Aorta (tissue), 5 donors: ENCODE measurements at regions not wholly inside any gene's neighbourhood (a gene's known extent, or its start where the extent isn't known, plus 50 kb on each side); places are given as distances from the start of the nearest gene placed in this dataset.

Experiments used
- ATAC-seq: fragments of 200-7000 bp; cut with Tn5 transposase; one replicate; pipeline ENCODE4 v1.9.1; 2022; ENCODE audit warnings: moderate library complexity; ENCODE audit not compliant: low FRiP score
- DNase-seq, 2 donors: peaks; one replicate each; pipeline ENCODE4 v3.0.0-alpha.2; 2020
- H3K27ac ChIP-seq, 2 donors: one replicate each; pipeline ENCODE4 v1.5.1; 2013; ENCODE audit warnings: low read length in 2 of 2, mild to moderate bottlenecking in 2 of 2, moderate library complexity in 2 of 2, control low read depth in 1 of 2, inconsistent platforms in 1 of 2, low read depth in 1 of 2
- H3K27me3 ChIP-seq, 2 donors: one replicate each; pipeline ENCODE4 v1.6.1; 2013; ENCODE audit warnings: control low read depth in 1 of 2, low read length in 1 of 2, mild to moderate bottlenecking in 1 of 2, moderate library complexity in 1 of 2; ENCODE audit not compliant: insufficient read depth in 2 of 2, control insufficient read depth in 1 of 2
- H3K36me3 ChIP-seq, 2 donors: one replicate each; pipeline ENCODE4 v1.6.1; 2013; ENCODE audit warnings: control low read depth in 1 of 2, low read length in 1 of 2, mild to moderate bottlenecking in 1 of 2; ENCODE audit not compliant: insufficient read depth in 2 of 2, control insufficient read depth in 1 of 2
- H3K4me1 ChIP-seq, 2 donors: one replicate each; pipeline ENCODE4 v1.6.1; 2013; ENCODE audit warnings: low read length in 2 of 2, control low read depth in 1 of 2, mild to moderate bottlenecking in 1 of 2, moderate library complexity in 1 of 2; ENCODE audit not compliant: insufficient read depth in 2 of 2, control insufficient read depth in 1 of 2
- H3K4me3 ChIP-seq, 2 donors: one replicate each; pipeline ENCODE4 v1.5.1; 2013; ENCODE audit warnings: low read length in 2 of 2, control low read depth in 1 of 2, mild to moderate bottlenecking in 1 of 2
- H3K9me3 ChIP-seq: one replicate; pipeline ENCODE4 v1.6.1; 2013; ENCODE audit warnings: mild to moderate bottlenecking, low read length; ENCODE audit not compliant: control insufficient read depth
- WGBS, 2 donors: extraction: QIAGEN DNeasy Blood & Tissue Kit; methylation state at CpG; one replicate each; pipeline ENCODE4 v1.1.7; 2013; 5-methylcytosine and 5-hydroxymethylcytosine counted together
- intact Hi-C, 2 donors: fragments of 100-400 bp; cut with DNase I; formaldehyde crosslinking; loops; one replicate each; pipeline versions ENCODE4 v1.14.2 to v1.15.0; 2022
- donor health status: healthy with polysubstance abuse.
- donor health status: Bipolar disorder and iron deficiency.
- donor health status: DM: no; HTN: no; CAD: no.
- donor health status: DM: no; HTN: no; CAD: no.
- donor health status: DM: yes; HTN: yes; CAD: no.

DNA sequence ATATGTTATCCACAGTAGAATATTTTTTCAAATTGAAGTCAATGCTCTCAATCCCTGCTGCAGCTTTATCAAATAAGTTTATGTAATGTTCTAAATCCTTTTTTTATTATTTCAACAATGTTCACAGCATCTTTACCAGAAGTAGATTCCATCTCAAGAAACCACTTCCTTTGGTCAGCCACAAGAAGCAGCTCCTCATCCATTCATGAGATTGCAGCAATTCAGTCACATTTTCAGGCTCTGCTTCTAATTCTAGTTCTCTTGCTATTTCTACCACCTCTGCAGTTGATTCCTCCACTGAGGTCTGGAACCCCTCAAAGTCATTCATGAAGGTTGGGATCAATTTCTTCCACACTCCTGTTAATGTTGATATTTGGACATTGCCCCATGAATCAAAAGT lies 2301.3 kb upstream of the TENM3 start:
- Histone ChIP-seq H3K4me1 (no peaks in the 10 kb centered on the region), H3K4me3 (no peak overlapping the region), H3K36me3 (no peaks in the 10 kb centered on the region), H3K27me3 (no peaks in the 10 kb centered on the region), H3K27ac (no peak overlapping the region), H3K9me3 (peaks cover 1% of the 10 kb centered on the region)
- DNase-seq (no peak), ATAC-seq (no peak)
- intact Hi-C loops = no loop called here

DNA sequence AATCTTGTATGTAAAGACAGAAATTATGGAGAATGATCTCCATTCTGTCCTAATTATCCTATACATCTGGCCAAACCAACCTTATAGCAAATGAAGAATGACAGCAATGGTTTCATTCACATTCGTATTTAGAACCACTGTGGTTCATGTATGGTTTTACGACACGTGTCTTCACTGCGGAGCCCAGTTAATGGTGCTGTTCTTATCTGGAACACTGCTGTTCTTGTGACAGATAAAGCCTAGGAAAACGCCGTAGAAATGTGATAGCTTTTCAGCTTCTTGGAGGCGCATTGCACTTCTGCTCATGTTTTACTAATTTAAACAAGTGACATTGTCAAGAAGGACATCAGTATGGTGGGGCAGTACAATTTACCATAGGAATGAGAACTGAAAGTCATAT lies 2266.4 kb upstream of the TENM3 start:
- intact Hi-C loops = no loop called here
- H3K27ac ChIP-seq = no peak overlapping the region
- peaks cover 2% of the 10 kb centered on the region for H3K9me3 ChIP-seq
- no peaks in the 10 kb centered on the region for H3K27me3 ChIP-seq
- ATAC-seq (no peak), DNase-seq (no peak)
- WGBS, 2 donors = 84 to 87% methylated on average over 7 of the region's 7 CpGs
- no peak overlapping the region for H3K4me3 ChIP-seq
- H3K4me1 ChIP-seq = no peaks in the 10 kb centered on the region
- H3K36me3 ChIP-seq = no peaks in the 10 kb centered on the region

DNA sequence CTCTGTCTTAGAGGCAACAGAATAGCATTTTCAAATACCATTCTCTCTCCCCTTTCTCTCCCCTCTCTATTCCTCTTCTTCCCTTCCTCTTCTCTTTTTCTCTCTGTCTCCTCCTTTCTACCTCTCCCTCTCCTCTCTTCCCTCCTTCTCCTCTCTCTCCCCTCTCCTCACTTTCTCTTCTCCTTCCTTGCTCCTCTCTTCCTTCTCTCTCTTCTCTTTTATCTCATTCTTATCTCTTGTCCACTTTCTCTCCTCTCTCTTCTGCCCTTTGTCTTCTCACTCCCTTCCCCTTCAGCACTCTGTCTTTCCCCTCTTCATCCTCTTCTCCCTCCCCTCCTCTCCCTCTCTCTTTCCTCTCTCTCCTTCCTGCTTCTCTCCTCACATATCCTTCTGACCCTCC lies 2265.8 kb upstream of the TENM3 start:
- no peak for DNase-seq

DNA sequence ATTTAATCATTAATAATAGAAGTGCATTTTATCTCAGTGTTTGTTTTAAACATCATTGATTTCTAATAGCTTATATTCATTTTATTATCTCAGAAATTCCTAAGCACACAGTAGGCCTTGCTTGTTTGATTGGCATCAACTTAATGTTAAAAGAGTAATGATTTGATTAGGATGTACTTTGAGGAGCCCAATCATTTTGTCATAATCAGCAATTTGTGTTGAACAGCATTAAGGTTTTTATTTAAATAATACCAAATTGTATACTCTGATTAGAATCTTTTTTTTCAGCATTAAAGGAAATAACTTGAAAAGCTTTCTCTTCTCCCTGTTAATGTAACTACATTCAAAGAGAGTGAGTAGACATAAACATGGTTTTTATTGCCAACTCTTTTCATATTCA lies 2262.0 kb upstream of the TENM3 start:
- H3K27ac ChIP-seq = no peak overlapping the region
- no peaks in the 10 kb centered on the region for H3K27me3 ChIP-seq
- H3K36me3 ChIP-seq = no peaks in the 10 kb centered on the region
- no peak overlapping the region for H3K4me3 ChIP-seq
- H3K9me3 ChIP-seq = peaks cover under 1% of the 10 kb centered on the region
- ATAC-seq (no peak), DNase-seq (no peak)
- intact Hi-C loops = no loop called here
- H3K4me1 ChIP-seq = no peaks in the 10 kb centered on the region

More for the DNA sequence above, 2265.8 kb upstream of the TENM3 start:
- Histone ChIP-seq H3K9me3 (peaks cover 2% of the 10 kb centered on the region), H3K27me3 (no peaks in the 10 kb centered on the region), H3K4me3 (no peak overlapping the region), H3K4me1 (no peaks in the 10 kb centered on the region), H3K27ac (no peak overlapping the region), H3K36me3 (no peaks in the 10 kb centered on the region)
- no peak for ATAC-seq
- intact Hi-C loops = no loop called here

DNA sequence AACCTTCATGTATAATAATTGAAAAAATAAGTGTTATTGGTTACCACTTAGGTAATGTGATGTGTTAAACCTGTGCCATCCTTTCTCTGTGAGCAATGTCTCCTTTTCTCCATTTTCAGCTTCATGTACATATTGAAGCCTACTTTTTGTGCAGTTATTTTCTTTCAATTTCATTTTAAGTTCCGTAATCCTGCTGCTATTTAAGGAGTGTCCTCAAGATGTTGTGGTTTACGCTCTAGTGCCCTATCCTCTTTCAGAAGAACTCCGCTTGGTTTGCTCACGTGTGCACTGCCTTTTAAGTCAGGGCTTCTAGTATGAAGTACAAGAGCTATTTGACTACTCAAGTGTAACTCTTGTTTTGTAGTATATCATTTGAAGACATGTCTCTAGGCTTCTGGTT lies 2253.2 kb upstream of the TENM3 start:
- no peaks in the 10 kb centered on the region for H3K27me3 ChIP-seq
- intact Hi-C loops = no loop called here
- H3K36me3 ChIP-seq = no peaks in the 10 kb centered on the region
- ATAC-seq = no peak
- H3K4me3 ChIP-seq = no peak overlapping the region
- no peak for DNase-seq
- no peak overlapping the region for H3K27ac ChIP-seq
- H3K9me3 ChIP-seq = no peaks in the 10 kb centered on the region
- H3K4me1 ChIP-seq = no peaks in the 10 kb centered on the region
- WGBS, 2 donors = 78% methylated on average over 4 of the region's 4 CpGs

DNA sequence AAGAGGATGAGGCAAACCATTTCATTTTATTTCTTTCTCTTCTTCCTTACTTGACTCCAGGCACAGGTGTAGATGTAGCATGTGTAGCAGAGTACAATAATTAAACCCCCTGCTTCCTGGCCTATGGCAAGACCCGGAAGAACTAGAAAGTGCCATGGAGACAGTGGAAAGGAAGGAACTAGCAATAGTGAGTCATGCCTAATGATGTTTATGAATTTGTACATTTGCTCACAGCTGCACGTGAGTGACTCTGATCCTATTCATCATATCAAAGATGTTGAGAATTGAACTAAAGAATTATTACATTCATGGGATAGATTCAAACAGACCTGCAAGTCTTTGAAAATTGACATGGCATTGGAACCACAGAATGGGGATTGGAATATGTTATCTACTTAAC lies 2233.9 kb upstream of the TENM3 start:
- ATAC-seq = no peak
- intact Hi-C loops = no loop called here
- no peaks in the 10 kb centered on the region for H3K36me3 ChIP-seq
- H3K4me1 ChIP-seq = no peaks in the 10 kb centered on the region
- no peak for DNase-seq
- no peaks in the 10 kb centered on the region for H3K27me3 ChIP-seq
- H3K9me3 ChIP-seq = no peaks in the 10 kb centered on the region
- H3K27ac ChIP-seq = no peak overlapping the region
- WGBS, 2 donors = 72 to 82% methylated on average over 2 of the region's 2 CpGs
- H3K4me3 ChIP-seq = no peak overlapping the region

DNA sequence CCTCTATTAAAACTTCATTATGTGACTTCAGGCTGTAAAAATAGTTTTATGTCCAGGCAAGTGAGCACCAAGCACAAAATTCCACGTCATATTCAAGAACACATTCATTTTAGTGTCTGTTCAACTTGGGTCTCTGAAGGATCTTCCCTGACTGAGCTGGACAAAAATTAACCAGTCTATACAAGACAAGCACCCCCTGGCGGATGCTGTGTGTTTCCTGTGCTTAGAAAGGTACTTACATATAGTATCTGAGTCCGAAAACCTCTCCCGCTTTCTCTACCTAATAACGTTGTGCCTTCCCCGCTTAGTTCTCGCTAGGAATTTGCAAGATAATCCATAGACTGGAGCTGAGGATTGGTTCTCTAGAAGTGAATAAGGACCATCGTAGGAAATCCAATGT lies 2214.5 kb upstream of the TENM3 start:
- Histone ChIP-seq H3K4me3 (no peak overlapping the region), H3K36me3 (no peaks in the 10 kb centered on the region), H3K9me3 (no peaks in the 10 kb centered on the region), H3K27ac (no peak overlapping the region), H3K4me1 (no peaks in the 10 kb centered on the region), H3K27me3 (no peaks in the 10 kb centered on the region)
- intact Hi-C loops = no loop called here
- WGBS, 2 donors = 57 to 60% methylated on average over 8 of the region's 8 CpGs
- ATAC-seq (no peak), DNase-seq (no peak)

DNA sequence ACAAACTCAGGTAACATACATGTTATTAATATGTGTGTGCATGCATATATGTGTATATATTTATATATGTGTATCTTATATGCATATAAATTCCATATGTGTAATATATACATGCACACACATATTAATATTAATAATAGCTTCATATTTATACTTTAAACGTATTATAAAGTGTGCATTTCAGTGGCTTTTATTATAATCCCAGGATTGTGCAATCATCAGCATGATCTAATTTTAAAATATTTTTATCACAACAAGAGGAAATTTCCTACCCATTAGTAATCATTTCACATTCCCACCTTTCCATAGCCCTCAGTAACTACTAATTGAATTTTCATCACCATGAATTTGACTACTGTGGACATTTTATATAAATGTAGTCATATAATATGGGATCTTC lies 2211.9 kb upstream of the TENM3 start:
- no peak overlapping the region for H3K27ac ChIP-seq
- DNase-seq (no peak), ATAC-seq (no peak)
- no peaks in the 10 kb centered on the region for H3K27me3 ChIP-seq
- no peaks in the 10 kb centered on the region for H3K9me3 ChIP-seq
- H3K36me3 ChIP-seq = no peaks in the 10 kb centered on the region
- WGBS, 2 donors = 71 to 73% methylated on average over 1 of the region's 1 CpG
- no peaks in the 10 kb centered on the region for H3K4me1 ChIP-seq
- no peak overlapping the region for H3K4me3 ChIP-seq
- intact Hi-C loops = no loop called here

DNA sequence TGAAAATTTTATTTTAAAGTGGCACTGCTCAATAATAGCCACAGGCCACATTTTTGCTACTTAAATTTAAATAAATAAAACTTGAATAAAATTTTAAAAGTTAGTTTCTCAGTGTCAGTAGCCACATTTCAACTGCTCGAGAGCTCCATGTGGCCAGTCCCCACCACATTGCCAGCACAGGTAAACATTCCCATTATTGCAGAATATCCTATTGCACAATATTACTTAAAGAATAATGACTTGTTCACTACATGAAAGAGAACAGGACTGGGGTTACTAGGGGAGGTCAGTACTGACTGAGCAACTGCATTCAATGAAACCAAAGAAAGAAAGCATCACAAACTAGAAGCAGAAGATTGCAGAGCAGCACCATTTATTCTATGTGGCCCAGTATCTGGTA lies 2201.6 kb upstream of the TENM3 start:
- DNase-seq = no peak
- WGBS, 2 donors = 85 to 92% methylated on average over 1 of the region's 1 CpG
- Histone ChIP-seq H3K9me3 (no peaks in the 10 kb centered on the region), H3K4me3 (no peak overlapping the region), H3K36me3 (no peaks in the 10 kb centered on the region), H3K4me1 (no peaks in the 10 kb centered on the region), H3K27me3 (no peaks in the 10 kb centered on the region), H3K27ac (no peak overlapping the region)
- intact Hi-C loops = no loop called here
- ATAC-seq = no peak

DNA sequence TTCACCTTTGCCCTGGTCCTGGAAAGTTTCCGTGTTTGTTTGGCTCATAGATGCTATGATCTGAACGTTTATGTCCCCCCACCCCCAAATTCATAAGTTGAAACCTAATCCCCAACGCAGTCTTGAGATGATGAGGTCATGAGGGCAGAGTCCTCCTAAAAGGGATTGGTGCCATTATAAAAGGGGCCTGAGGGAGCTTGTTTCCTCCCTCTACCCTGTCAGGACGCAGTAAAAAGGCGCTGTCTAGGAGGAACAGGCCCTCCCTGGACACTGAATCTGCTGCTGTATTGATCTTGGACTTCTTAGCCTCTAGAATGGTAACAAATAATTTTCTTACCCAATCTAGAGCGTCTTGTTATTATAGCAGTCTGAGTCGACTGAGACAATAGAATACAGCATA lies 2190.6 kb upstream of the TENM3 start:
- Histone ChIP-seq H3K4me1 (no peaks in the 10 kb centered on the region), H3K9me3 (no peaks in the 10 kb centered on the region), H3K27me3 (no peaks in the 10 kb centered on the region), H3K36me3 (no peaks in the 10 kb centered on the region), H3K27ac (no peak overlapping the region), H3K4me3 (no peak overlapping the region)
- ATAC-seq (no peak), DNase-seq (no peak)
- WGBS, 2 donors = 51 to 58% methylated on average over 7 of the region's 7 CpGs
- intact Hi-C loops = no loop called here
